KMS-11 (cell line): ENCODE measurements at regions not wholly inside any gene's neighbourhood (a gene's known extent, or its start where the extent isn't known, plus 50 kb on each side); places are given as distances from the start of the nearest gene placed in this dataset.
"Not testable (repeated sequence)": the region's sequence is repeated elsewhere in the genome, so short reads cannot be mapped to it uniquely, and the experiment has no call there.

Experiments
- H2AFZ ChIP-seq: fragments of 200-600 bp; sonication (generic); 2 replicates; pipeline ENCODE4 v1.6.1; 2016; ENCODE audit warnings: antibody characterized with exemption, mixed run types, low read depth
- H3K27ac ChIP-seq: fragments of 200-600 bp; sonication (generic); 2 replicates; pipeline ENCODE4 v1.6.1; 2016; ENCODE audit warnings: mild to moderate bottlenecking, mixed run types
- H3K27me3 ChIP-seq: fragments of 200-600 bp; sonication (generic); 2 replicates; pipeline ENCODE4 v1.6.1; 2017; ENCODE audit warnings: mild to moderate bottlenecking, low read depth, mixed run types, moderate library complexity; ENCODE audit not compliant: insufficient read depth
- H3K36me3 ChIP-seq: fragments of 200-600 bp; sonication (generic); 2 replicates; pipeline ENCODE4 v1.6.1; 2017; ENCODE audit warnings: mild to moderate bottlenecking, mixed run types; ENCODE audit not compliant: insufficient read depth
- H3K4me1 ChIP-seq: fragments of 200-600 bp; sonication (generic); 2 replicates; pipeline ENCODE4 v1.6.1; 2016; ENCODE audit warnings: mild to moderate bottlenecking, low read depth, mixed run types; ENCODE audit not compliant: poor library complexity, severe bottlenecking
- H3K4me2 ChIP-seq: fragments of 200-600 bp; sonication (generic); 2 replicates; pipeline ENCODE4 v1.7.0; 2016; ENCODE audit warnings: mild to moderate bottlenecking, mixed run types
- H3K4me3 ChIP-seq: fragments of 200-600 bp; sonication (generic); IDR thresholded peaks from 2 replicates; pipeline ENCODE4 v1.6.1; 2017; ENCODE audit warnings: low read depth, low read length, mixed read lengths; ENCODE audit not compliant: insufficient read depth
- H3K79me2 ChIP-seq: fragments of 200-600 bp; sonication (generic); 2 replicates; pipeline ENCODE4 v1.6.1; 2016; ENCODE audit warnings: low read depth, mixed run types; ENCODE audit not compliant: insufficient read depth
- H3K9ac ChIP-seq: fragments of 200-600 bp; sonication (generic); 2 replicates; pipeline ENCODE4 v1.6.1; 2016; ENCODE audit warnings: mild to moderate bottlenecking, mixed run types
- H4K20me1 ChIP-seq: fragments of 200-600 bp; sonication (generic); 2 replicates; pipeline ENCODE4 v1.6.1; 2016; ENCODE audit warnings: mild to moderate bottlenecking, mixed run types; ENCODE audit not compliant: insufficient read depth
- CTCF ChIP-seq: fragments of 200-600 bp; sonication (generic); conservative IDR thresholded peaks from 2 replicates; pipeline ENCODE4 v1.6.1; 2017; ENCODE audit warnings: low read depth, mild to moderate bottlenecking, antibody characterized with exemption, low read length, moderate library complexity, mixed read lengths

- Histone ChIP-seq H2AFZ (no peak overlapping the region), H3K9ac (no peak overlapping the region), H3K4me2 (no peak overlapping the region)
Observed at GRCh38 chr5:166625210-166625865, 1666.1 kb upstream of the WWC1 start.

DNA sequence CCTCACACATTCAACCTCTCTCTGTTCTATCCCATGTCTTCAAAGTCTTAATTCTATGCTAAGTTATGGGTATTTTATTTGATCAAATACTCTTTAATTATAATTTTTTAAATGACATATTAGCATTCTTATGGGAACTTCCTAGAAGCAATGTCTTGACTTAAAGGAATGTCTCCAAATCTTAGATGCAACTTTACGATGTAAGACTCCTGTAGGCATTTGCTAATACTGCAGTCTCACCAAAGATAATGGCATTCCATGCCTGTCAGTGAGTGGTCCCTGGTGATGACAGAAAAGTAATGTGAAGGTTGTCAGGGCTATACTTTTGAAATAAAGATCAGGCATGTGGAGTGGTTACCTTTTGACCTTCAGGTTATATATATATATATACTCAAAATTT lies 1654.2 kb upstream of the WWC1 start:
- Histone ChIP-seq H2AFZ (no peak overlapping the region), H3K9ac (no peak overlapping the region), H3K27ac (no peak overlapping the region), H3K27me3 (no peaks in the 10 kb centered on the region), H3K4me1 (no peaks in the 10 kb centered on the region), H3K79me2 (no peaks in the 10 kb centered on the region), H3K4me3 (no peak overlapping the region), H3K36me3 (no peaks in the 10 kb centered on the region), H3K4me2 (no peak overlapping the region), H4K20me1 (no peaks in the 10 kb centered on the region)
- no peak for TF ChIP-seq CTCF

More at GRCh38 chr5:166625210-166625865, 1666.1 kb upstream of the WWC1 start:
- Histone ChIP-seq H3K4me3 (no peak overlapping the region), H3K27ac (no peak overlapping the region), H4K20me1 (no peaks in the 10 kb centered on the region), H3K4me1 (no peaks in the 10 kb centered on the region), H3K79me2 (no peaks in the 10 kb centered on the region), H3K27me3 (no peaks in the 10 kb centered on the region), H3K36me3 (no peaks in the 10 kb centered on the region)
- no peak for TF ChIP-seq CTCF

GRCh38 chr5:166639151-166639550 lies 1652.3 kb upstream of the WWC1 start:
- Histone ChIP-seq H2AFZ (no peak overlapping the region), H3K4me2 (no peak overlapping the region), H3K27ac (no peak overlapping the region)

GRCh38 chr5:166640136-166640535 lies 1651.3 kb upstream of the WWC1 start:
- H2AFZ ChIP-seq = not testable (repeated sequence)

More at GRCh38 chr5:166639151-166639550, 1652.3 kb upstream of the WWC1 start:
- H3K4me3 ChIP-seq = no peak overlapping the region
- H3K4me1 ChIP-seq = no peaks in the 10 kb centered on the region
- no peaks in the 10 kb centered on the region for H4K20me1 ChIP-seq
- H3K36me3 ChIP-seq = no peaks in the 10 kb centered on the region
- TF ChIP-seq CTCF = no peak
- H3K27me3 ChIP-seq = no peaks in the 10 kb centered on the region
- no peak overlapping the region for H3K9ac ChIP-seq
- H3K79me2 ChIP-seq = no peaks in the 10 kb centered on the region

GRCh38 chr5:166648736-166649135 lies 1642.7 kb upstream of the WWC1 start:
- Histone ChIP-seq H3K27me3 (no peaks in the 10 kb centered on the region), H2AFZ (no peak overlapping the region), H3K79me2 (no peaks in the 10 kb centered on the region), H3K36me3 (no peaks in the 10 kb centered on the region), H4K20me1 (no peaks in the 10 kb centered on the region), H3K4me3 (no peak overlapping the region), H3K9ac (no peak overlapping the region), H3K4me1 (no peaks in the 10 kb centered on the region), H3K4me2 (no peak overlapping the region), H3K27ac (no peak overlapping the region)
- no peak for TF ChIP-seq CTCF

More at GRCh38 chr5:166640136-166640535, 1651.3 kb upstream of the WWC1 start:
- not testable (repeated sequence) for H3K9ac ChIP-seq, H3K36me3 ChIP-seq, H4K20me1 ChIP-seq, H3K4me1 ChIP-seq, H3K27me3 ChIP-seq, H3K4me3 ChIP-seq, H3K27ac ChIP-seq, H3K79me2 ChIP-seq, H3K4me2 ChIP-seq
